Activated T-helper 9 cell treated with anti-CD3 and anti-CD28 coated beads, Interleukin-2, amount 50 U/mL, for 16 hours (primary cell): ENCODE measurements at regions not wholly inside any gene's neighbourhood (a gene's known extent, or its start where the extent isn't known, plus 50 kb on each side); places are given as distances from the start of the nearest gene placed in this dataset.
"Not testable (repeated sequence)": the region's sequence is repeated elsewhere in the genome, so short reads cannot be mapped to it uniquely, and the experiment has no call there.

ENCODE experiments used
- DNase-seq: peaks from one replicate; pipeline ENCODE4 v3.0.0-alpha.2; 2020; ENCODE audit warnings: low read depth

GRCh38 chr1:10867914-10868598, 71.6 kb upstream of the CASZ1 start:
- no peak for DNase-seq

GRCh38 chr1:10868599-10868965, 72.1 kb upstream of the CASZ1 start:
- DNase-seq = no peak

GRCh38 chr1:10869933-10870332, 73.5 kb upstream of the CASZ1 start:
- DNase-seq = no peak

DNA sequence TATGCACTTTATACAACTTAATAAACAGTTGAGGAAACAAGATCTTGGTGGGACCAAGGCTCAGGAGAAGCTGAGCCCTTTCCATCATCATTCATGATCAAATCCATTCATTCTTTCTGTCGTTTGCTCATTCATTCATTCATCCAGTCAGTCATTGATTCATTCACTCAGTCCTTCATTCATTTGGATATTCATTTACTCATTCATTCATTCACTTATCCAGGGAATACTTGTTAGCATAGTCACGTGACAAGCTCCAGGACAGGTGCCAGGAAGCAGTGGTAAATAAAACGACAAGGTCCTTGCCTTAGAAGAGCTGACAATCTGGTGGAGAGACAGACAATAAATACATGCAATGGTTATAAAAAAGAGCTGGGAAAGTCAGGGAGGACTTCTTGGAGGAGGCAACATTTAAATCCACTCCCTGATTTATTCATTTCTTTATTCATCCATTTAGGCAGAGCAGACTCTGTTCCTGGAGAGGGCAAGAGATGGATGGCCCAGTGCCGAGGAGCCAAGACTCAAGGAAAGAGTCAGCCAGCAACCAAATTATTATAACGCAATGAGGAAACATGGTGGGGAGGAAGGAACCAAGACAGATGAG, 74.1 kb upstream of the CASZ1 start:
- DNase-seq = no peak

DNA sequence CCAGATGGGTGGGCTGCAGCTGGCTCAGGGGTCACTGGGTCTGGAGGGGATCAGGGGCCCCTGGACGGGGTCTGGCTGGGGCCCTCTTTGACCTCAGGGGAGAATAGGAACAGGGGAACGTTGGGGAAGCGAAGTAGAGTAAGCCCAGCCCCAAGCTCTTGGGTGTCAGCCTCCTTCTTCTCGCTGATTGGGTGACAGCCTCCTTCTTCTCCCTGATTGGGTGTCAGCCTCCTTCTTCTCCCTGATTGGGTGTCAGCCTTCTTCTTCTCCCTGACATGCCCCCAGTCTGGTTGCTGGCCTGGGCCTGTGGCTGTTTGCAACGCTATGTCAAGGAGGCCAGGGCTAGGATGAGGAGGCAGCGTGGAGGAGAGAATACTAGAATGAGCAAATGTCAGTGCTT, 76.7 kb upstream of the CASZ1 start:
- DNase-seq = no peak

DNA sequence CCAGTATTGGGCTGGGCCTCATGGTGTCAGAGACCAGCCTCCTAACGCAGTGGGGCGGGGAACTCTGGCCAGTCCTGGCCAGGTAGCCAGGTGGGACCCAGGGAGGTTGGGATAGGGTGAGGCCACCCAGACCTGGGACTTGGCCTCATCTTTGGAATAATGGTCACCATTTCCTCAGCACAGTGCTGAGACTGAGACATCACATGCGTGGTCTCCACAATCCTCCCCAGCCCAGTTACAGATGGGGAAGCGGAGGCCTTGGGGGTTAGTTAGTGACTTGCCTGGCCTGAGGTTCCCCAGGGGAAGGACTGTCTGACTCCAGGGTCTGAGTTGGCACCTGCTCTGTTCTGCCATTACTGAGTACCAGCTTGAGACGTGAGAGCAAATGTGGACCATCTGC, 77.9 kb upstream of the CASZ1 start:
- no peak for DNase-seq

GRCh38 chr1:10877894-10878293, 81.4 kb upstream of the CASZ1 start:
- no peak for DNase-seq

DNA sequence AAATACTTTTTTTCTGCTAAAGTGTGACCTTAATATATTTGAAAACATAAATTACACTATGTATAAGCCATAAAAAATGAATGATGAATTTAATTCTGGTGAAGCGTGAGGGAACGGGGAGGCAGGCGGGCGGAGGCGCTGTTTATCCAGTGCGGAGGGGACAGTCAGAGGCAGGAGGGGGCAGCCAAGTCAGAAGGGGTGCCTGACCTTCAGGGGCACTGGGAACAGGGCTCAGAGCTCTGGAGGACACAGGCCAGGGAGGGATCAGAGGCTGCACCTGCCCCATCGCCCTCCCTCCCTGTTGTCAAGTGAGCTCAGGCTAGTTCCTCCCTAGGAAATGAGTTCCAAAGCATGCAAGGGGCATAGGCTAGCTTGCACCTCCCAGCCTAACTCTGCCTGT, 82.0 kb upstream of the CASZ1 start:
- no peak for DNase-seq

GRCh38 chr1:10880063-10880462, 83.6 kb upstream of the CASZ1 start:
- no peak for DNase-seq

DNA sequence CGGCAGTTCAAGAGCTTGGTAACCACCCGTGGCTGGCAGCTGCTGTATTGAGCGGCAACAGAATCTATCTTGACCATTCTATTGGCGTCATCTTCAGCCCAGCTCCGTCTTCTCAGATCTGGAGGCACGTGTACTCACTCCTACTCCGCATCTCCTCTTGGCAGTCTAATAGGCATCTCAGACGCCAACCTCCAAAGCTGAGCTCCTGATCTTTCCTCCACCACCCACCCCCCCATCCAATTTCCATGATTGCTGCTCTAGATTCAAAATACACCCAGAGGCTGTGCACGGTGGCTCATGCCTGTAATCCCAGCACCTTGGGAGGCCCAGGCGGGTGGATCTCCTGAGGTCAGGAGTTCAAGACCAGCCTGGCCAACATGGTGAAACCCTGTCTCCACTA, 84.6 kb upstream of the CASZ1 start:
- DNase-seq = no peak

GRCh38 chr1:10882069-10882468, 85.6 kb upstream of the CASZ1 start:
- DNase-seq = no peak

DNA sequence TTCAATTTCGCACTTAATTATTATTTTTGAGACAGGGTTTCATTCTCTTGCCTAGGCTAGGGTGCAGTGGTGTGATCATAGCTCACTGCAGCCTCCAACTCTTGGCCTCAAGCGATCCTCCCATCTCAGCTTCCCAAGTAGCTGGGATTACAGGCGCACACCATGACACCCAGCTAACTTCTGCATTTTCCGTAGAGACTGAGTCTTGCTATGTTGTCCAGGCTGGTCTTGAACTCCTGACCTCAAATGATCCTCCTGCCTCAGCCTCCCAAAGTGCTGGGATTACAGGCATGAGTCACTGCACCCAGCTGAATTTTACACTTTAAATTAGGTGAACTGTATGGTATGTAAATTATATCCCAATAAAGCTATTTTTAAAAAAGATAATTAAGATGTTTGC, 90.6 kb upstream of the CASZ1 start:
- DNase-seq = not testable (repeated sequence)

- no peak for DNase-seq
Measured at GRCh38 chr1:10888291-10888690, 91.8 kb upstream of the CASZ1 start.

- no peak for DNase-seq
Measured at GRCh38 chr1:10888791-10889649, 92.6 kb upstream of the CASZ1 start.

- DNase-seq = no peak
Measured at GRCh38 chr1:10889650-10890353, 93.4 kb upstream of the CASZ1 start.

- no peak for DNase-seq
Measured at GRCh38 chr1:10890491-10891071, 94.1 kb upstream of the CASZ1 start.

- DNase-seq = no peak
Measured at GRCh38 chr1:10891091-10891490, 94.6 kb upstream of the CASZ1 start.

DNA sequence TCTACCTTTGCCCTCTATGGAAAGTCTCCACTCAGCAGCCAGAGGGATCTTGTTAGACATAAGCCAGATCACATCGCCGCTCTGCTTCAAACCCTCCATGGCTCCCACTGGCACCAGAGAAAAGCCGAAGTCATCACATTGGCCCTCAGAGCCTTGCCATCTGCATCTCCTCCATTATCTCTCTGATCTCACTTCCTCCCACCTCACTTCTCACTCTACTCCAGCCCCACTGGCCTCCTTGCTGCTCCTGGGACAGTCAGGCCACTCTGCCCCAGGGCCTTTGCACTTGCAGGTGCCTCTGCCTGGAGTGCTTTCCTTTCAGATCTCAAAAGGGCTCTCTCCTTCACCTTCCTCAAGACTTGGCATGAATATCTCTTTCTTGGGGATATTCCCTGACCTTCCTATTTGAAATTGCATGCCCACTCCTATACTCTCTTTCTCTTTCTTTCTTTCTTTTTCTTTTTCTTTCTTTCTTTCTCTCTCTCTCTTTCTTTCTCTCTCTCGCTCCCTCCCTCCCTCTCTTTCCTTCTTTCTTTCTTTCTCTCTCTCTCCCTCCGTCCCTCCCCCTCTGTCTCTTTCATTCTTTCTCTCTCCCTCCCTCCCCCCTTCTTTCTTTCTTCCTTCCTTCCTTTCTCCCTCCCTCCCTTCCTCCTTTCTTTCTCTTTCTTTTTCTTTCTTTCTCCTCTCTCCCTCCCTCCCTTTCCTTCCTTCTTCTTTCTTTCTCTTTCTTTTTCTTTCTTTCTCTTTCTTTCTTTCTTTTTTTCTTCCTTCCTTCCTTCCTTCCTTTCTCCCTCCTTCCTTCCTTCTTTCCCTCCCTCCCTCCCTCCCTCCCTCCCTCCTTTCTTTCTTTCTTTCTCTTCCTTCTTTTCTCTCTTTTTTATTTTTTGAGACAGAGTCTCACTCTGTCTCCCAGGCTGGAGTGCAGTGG, 96.0 kb upstream of the CASZ1 start:
- no peak for DNase-seq

DNA sequence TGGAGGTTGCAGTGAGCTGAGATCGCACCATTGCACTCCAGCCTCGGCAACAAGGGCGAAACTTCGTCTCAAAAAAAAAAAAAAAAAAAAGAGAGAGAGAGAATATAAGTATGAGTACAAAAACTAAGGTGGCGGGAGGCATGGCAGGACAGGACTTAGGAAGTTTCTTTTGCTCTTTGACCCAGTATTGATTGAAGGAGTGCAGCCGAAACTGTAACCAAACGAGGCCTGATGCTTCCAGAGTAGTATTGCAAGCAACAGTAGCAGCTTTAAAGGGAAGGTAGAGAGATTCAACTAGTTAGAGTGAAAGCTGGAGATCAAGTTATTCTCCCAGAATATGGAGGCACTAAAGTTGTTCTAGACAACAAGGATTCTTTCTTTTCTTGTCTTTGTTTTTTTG, 99.2 kb upstream of the CASZ1 start:
- no peak for DNase-seq

DNA sequence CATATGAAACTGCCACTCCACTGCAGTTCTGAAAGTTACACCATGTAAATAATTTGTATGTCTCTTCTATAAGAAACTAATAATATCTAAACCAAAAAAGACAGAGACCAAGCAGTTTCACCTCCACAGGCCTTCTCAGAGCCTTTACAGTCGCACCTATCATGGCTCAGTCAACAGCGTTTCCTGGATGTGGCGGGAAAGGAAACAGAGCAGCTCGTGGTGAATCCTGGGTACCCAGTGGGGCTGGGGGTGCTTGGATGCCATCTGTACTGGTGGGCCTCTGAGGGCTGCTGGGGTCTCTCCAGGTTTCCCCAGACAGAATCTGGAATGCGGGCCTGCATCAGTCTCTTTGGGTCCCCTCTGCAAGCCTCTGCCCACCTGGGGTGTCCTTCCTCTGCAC, 100.2 kb upstream of the CASZ1 start:
- no peak for DNase-seq

DNA sequence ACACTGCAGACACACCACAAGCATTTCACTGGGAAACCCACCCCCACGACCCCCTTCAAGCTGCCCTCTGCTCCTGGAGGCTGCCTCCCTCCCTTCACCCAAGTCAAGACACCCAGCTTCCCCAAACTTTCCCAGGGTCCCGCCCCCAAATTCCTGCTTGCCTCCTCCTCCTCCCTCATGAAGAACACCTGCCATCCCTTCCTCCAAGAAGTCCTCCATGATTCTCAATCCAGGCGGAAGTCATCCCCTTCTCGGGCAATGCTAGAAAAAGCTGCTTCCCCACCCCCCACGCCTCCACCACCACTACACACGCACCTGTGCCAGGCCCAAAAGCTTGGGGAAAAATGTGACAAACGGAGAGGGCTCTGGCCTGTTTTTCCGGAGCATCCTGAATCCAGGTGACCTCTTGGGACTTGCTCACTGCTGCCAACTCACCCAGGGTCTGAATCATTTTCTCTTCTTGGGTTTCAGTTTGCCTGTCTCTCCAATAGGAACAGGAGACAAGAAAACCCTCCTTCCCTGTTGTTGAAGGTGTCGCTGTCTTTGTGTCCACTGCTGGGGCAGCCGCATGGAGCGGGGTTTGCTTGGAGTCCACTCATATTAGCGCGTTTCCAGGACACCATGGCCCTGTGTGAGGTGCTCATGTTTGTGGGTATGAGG, 101.0 kb upstream of the CASZ1 start:
- DNase-seq = no peak
